ENCODE measurements at regions not wholly inside any gene's neighbourhood (a gene's known extent, or its start where the extent isn't known, plus 50 kb on each side); places are given as distances from the start of the nearest gene placed in this dataset.
"Not testable (repeated sequence)": the region's sequence is repeated elsewhere in the genome, so short reads cannot be mapped to it uniquely, and the experiment has no call there.

DNA sequence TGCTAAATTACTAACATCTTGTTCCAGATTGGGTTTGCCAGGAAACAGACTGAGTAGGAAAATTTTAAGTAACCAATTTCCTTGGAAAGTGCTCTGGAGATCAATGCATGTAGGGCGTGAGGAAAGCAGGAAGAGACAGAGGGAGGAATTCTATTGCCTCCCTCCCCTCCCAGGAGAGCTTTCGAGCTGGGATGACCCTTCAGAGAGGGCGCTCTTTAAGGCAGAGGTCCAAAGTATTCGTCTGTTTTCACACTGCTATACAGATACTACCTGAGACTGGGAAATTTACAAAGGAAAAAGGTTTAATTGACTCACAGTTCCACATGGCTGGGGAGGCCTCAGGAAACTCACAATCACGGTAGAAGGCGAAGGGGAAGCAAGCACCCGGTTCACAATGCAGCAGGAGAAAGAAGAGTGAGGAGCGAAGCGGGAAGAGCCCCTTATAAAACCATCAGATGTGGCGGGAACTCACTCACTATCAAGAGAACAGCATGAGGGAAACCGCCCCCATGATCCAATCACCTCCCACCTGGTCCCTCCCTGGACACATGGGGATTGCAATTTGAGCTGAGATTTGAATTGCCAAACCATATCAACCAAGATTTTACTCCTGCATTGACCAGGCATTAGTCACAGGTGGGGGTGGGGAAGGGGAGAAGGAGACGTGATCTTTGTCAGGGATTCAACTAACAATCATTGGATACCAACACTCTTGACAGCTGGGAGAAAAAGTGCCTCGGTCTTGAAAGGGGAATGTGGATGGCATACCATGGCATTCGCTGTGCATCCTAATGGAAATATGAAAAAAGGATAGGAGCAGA, 63.8 kb downstream of the SLITRK2 start:
- DNase-seq: no peak

GRCh38 chrX:145886469-145886868, 68.8 kb downstream of the SLITRK2 start:
- DNase-seq: no peak

DNA sequence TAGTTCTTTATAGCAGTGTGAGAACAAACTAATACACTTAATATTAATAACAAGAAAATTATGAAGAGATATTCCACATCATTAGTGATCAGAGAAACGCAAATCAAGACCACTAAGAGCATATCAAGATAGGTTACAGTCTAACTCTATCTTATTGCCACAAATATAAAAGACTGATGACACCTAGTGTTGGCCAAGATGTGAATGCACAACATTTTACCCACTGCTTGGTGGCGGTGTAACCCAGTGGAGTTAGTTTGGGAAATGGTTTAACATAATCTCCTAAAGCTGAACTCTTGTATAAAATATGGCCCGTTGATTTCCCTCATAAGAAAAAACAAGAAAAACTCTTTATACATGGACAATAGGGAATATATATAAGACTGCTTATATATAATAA, 92.4 kb downstream of the SLITRK2 start:
- DNase-seq: peak; percentile 9

GRCh38 chrX:145919400-145919799, 101.8 kb downstream of the SLITRK2 start:
- DNase-seq: no peak

- no peak for DNase-seq
Observed at GRCh38 chrX:145923376-145923775, 105.7 kb downstream of the SLITRK2 start.

GRCh38 chrX:145936769-145937168, 119.1 kb downstream of the SLITRK2 start:
- no peak for DNase-seq

DNA sequence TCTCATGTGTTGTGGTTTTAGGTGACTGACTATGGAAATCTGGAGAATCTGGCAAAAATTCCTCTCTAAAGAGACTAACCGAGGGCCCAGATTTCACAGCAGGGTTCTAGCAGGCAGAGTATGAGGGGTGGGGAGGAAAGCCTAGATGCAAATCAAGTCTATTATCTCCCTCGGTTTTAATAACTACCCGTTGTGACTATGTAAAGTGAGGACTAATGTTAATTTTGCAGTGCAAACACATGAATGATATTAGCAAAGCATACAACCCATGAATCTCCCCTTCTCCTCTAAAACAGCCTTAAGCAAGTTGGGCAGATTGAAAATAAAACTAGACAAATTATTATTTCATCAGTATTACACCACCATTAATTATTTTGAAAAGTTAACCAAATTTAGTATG, 131.4 kb downstream of the SLITRK2 start:
- DNase-seq: no peak

- no peak for DNase-seq
Observed at GRCh38 chrX:145953628-145954027, 136.0 kb downstream of the SLITRK2 start.

DNA sequence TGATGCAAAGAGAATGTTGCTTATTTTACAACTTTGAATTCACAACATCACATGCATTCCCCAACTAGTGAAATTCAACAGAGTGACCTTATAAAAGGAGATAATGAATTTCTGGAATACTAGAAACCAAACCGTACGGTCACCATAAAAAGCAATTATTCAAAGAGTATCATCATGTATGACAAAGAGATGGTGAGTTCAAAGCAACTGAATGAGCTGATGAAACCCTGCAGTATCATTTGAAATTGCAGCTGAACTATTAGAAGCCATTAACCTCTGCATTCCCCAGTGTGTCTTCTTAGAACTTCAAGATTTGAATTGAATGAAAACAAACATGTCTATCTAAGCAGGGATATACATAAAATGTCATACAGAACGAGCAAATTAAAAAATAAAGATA, 172.4 kb downstream of the SLITRK2 start:
- DNase-seq: no peak

DNA sequence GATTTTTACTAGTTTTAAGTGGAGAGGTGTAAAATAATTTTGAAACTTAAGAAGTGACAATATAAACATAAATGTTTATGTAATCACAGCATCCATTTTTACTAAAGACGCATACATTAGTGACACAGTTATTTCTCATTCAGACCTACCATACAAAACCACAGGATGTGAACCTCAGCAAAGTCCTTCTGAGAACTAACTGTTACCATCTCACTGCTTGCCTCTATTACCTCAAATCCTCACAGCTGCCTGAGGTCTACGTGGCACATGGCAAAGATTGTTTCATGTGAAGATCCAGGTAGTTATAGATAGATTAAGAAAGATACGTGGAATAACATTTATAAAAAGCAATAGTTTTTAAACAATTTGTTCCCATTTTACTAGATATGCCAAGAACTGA, 189.0 kb downstream of the SLITRK2 start:
- DNase-seq: no peak

DNA sequence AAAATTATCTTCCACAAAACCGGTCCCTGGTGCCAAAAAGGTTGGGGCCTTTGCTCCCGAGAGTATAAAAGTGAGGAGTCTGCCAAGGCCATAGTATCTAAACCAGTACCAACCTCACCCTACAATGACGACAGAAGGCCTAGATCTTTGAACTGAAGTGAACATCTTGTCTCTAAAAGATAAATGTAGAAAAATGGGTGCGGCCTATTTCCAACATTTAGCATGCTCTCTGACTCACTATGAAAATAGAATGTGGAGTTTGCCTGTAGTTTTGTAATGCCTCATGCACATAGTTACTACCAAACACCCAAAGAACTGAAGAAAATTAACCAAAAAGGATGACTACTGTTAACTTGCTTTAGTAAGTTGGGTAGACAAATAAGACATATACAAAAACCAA, 218.4 kb downstream of the SLITRK2 start:
- no peak for DNase-seq

DNA sequence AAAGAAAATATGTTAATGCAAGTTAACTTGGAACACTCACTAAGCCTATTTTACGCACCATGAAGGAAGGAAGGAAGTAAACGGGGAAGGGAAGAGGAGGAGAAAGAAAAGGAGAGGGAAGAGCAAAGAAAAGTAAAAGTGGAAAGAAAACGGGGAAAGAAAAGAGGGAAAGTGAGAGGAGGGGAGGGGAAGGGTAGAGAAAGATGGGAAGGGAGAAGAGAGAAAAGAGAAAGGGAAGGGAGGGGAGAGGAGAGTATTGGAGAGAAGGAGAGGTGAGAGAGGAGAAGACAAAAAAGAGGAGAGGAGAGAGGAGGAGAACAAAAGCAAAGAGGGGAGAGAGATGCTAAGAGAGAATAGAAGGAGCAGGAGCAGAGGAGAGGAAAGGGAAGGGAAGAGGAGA, 224.1 kb downstream of the SLITRK2 start:
- DNase-seq: no peak

GRCh38 chrX:146046011-146046715, 228.5 kb downstream of the SLITRK2 start:
- DNase-seq: not testable (repeated sequence)

DNA sequence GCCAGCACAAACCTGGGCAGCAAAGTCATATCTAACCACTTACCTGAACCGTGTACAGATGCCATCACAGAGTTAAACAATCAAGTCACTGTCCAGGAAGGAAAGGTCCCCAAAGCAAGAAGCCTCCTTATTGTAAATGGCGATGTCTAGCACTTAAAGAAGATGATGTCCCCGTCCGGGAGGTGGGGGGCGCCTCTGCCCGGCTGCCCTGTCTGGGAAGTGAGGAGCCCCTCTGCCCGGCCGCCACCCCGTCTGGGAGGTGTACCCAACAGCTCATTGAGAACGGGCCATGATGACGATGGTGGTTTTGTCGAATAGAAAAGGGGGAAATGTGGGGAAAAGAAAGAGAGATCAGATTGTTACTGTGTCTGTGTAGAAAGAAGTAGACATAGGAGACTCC, 231.9 kb downstream of the SLITRK2 start:
- DNase-seq: not testable (repeated sequence)

DNA sequence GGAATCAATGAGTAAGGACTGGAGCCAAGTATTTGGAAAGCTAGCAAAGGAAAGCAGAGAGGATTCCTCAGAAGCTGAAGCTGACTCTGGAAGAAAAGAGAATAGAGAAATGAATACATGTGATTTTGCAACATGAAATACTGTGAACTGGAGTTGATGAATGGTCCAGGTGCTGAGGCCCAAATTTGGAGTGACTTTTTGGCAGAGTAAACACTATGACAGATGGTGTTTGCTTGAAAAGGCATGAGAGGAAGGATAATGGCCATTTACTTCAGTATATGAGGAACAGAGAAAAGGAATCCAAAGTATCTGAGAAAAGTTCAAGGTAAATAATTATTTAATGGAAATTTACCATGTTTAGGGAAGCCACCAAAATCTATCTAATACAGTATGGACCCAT, 236.7 kb downstream of the SLITRK2 start:
- no peak for DNase-seq

GRCh38 chrX:146055733-146056132, 238.1 kb downstream of the SLITRK2 start:
- no peak for DNase-seq

DNA sequence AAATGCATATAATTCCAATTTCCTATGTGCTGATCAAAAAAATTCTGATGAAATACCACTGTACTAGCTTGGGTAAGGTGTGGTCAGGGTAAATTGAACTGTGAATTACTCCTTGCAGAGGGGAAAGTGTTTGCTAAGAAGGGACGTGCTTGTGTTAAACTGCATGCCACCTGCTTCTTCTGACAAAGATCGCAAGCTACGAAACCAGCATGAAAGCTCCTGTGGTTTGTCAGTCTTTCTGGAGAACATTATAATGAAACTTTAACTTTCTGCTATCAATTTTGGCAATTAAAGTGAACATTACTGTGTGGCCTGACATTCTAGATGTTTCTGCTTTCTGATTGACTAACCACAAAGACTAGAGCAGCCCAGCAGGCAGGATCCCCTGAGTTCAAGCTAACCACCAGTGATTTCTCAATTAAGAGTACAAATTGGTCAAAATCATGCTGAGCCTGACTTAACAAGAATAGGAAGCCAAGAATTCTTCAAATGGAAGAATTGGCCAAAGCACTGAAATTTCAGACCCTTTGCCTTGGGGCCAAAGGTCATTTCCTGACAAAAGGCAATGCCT, 239.0 kb downstream of the SLITRK2 start:
- no peak for DNase-seq

DNA sequence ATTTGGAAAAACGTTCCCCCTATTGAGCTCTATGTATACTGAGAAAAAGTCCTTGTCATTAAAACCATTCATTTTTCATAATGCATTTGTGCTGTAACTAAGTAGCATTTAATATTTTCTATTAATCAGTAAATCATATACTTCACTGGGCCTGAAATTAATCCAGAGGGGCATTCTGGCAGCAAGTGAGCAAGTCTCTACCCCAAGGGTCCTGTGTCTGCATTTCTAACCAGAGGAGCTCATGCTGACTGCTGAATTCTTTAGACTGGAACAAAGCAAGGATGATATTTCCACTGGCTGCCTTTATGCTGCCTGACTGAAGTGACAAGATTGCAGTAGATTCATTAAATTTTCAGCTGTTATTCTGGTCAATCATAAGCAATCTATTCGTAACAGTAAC, 246.5 kb downstream of the SLITRK2 start:
- no peak for DNase-seq

DNA sequence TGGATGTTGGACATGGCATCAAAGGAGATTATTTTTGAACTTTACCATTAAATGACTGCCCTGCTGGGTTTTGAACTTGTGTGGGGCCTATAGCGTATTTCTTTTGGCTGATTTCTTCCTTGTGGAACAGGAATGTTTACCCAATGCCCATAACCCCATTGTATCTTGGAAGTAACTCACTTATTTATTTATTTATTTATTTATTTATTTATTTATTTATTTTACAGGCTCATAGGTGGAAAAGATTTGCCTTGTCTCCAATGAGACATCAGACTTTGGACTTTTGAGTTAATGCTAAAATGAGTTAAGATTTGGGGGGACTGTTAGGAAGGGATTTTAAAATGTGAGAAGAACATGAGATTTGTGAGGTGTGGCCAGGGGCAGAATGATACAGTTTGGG, 273.1 kb downstream of the SLITRK2 start:
- no peak for DNase-seq

GRCh38 chrX:146109362-146109761, 291.7 kb downstream of the SLITRK2 start:
- DNase-seq: no peak

- not testable (repeated sequence) for DNase-seq
Observed at GRCh38 chrX:146119074-146119473, 301.4 kb downstream of the SLITRK2 start.

- DNase-seq: no peak
Observed at GRCh38 chrX:146127617-146128016, 310.0 kb downstream of the SLITRK2 start.

GRCh38 chrX:146141221-146141620, 323.6 kb downstream of the SLITRK2 start:
- no peak for DNase-seq

DNA sequence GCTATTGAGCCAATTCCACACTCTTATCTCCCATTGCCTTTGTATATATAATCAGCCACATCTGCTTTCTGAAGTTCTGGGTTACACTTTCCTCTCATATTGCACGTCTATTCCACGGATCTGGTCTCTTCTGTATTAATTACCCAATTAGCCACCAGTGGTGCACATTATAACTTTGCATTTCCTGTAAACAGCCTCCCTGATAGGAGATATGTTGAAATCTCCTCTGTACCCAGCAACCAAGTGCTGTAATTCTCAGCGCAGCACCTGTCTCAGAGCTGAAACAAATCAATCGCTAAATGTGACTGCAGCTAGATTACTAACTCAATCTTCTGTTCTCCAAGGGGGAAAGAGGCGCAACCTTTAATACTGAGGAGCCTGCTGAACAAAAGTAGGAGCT, 326.4 kb downstream of the SLITRK2 start:
- no peak for DNase-seq
